ENCODE measurements at regions not wholly inside any gene's neighbourhood (a gene's known extent, or its start where the extent isn't known, plus 50 kb on each side); places are given as distances from the start of the nearest gene placed in this dataset.

GRCh38 chr1:81492628-81493027 is 308.1 kb upstream of the ADGRL2 start:
- TF ChIP-seq CTCF (IDR thresholded peaks at IDR 0.05) (no peak), POLR2AphosphoS5 (IDR thresholded peaks at IDR 0.05) (no peak), EP300 (IDR thresholded peaks at IDR 0.05) (no peak), POLR2A (IDR thresholded peaks at IDR 0.05; ENCODE audit: low read depth) (no peak)
